ENCODE measurements at regions not wholly inside any gene's neighbourhood (a gene's known extent, or its start where the extent isn't known, plus 50 kb on each side); places are given as distances from the start of the nearest gene placed in this dataset.

- Histone ChIP-seq H3K4me1 (ENCODE audit: control insufficient read depth in 1 of 2, low read depth in 2 of 2) (no peaks in the 10 kb centered on the region), H3K36me3 (no peaks in the 10 kb centered on the region), H3K27ac (no peak overlapping the region), H3K9me3 (no peaks in the 10 kb centered on the region), H3K4me3 (no peak overlapping the region), H3K27me3 (replicated peaks; ENCODE audit: insufficient read depth) (no peaks in the 10 kb centered on the region)
- DNase-seq (ENCODE audit: low spot score) = no peak
- no peak for ATAC-seq (ENCODE audit: insufficient number of reproducible peaks, low FRiP score, low read depth)
- TF ChIP-seq CTCF (IDR thresholded peaks at IDR 0.05) = no peak
Measured at GRCh38 chr1:38370716-38371504, 324.3 kb upstream of the POU3F1 start.

GRCh38 chr1:38365242-38365641 is 318.6 kb upstream of the POU3F1 start:
- no peaks in the 10 kb centered on the region for H3K36me3 ChIP-seq
- TF ChIP-seq CTCF (IDR thresholded peaks at IDR 0.05) = no peak
- no peaks in the 10 kb centered on the region for H3K4me1 ChIP-seq (ENCODE audit: control insufficient read depth in 1 of 2, low read depth in 2 of 2)
- H3K4me3 ChIP-seq = no peak overlapping the region
- H3K27ac ChIP-seq = no peak overlapping the region
- no peak for ATAC-seq (ENCODE audit: insufficient number of reproducible peaks, low FRiP score, low read depth)
- H3K9me3 ChIP-seq = no peaks in the 10 kb centered on the region
- DNase-seq (ENCODE audit: low spot score) = no peak
- H3K27me3 ChIP-seq (replicated peaks; ENCODE audit: insufficient read depth) = no peaks in the 10 kb centered on the region

GRCh38 chr1:38361566-38361965 is 315.0 kb upstream of the POU3F1 start:
- no peaks in the 10 kb centered on the region for H3K36me3 ChIP-seq
- H3K27ac ChIP-seq = no peak overlapping the region
- no peaks in the 10 kb centered on the region for H3K4me1 ChIP-seq (ENCODE audit: control insufficient read depth in 1 of 2, low read depth in 2 of 2)
- no peak for TF ChIP-seq CTCF (IDR thresholded peaks at IDR 0.05)
- no peaks in the 10 kb centered on the region for H3K9me3 ChIP-seq
- H3K27me3 ChIP-seq (replicated peaks; ENCODE audit: insufficient read depth) = no peaks in the 10 kb centered on the region
- no peak overlapping the region for H3K4me3 ChIP-seq
- no peak for DNase-seq (ENCODE audit: low spot score)
- ATAC-seq (ENCODE audit: insufficient number of reproducible peaks, low FRiP score, low read depth) = no peak

GRCh38 chr1:38360807-38361206 is 314.2 kb upstream of the POU3F1 start:
- H3K27me3 ChIP-seq (replicated peaks; ENCODE audit: insufficient read depth) = no peaks in the 10 kb centered on the region
- H3K4me1 ChIP-seq (ENCODE audit: control insufficient read depth in 1 of 2, low read depth in 2 of 2) = no peaks in the 10 kb centered on the region
- no peak overlapping the region for H3K27ac ChIP-seq
- H3K4me3 ChIP-seq = no peak overlapping the region
- DNase-seq (ENCODE audit: low spot score) = no peak
- ATAC-seq (ENCODE audit: insufficient number of reproducible peaks, low FRiP score, low read depth) = no peak
- H3K36me3 ChIP-seq = no peaks in the 10 kb centered on the region
- no peaks in the 10 kb centered on the region for H3K9me3 ChIP-seq
- no peak for TF ChIP-seq CTCF (IDR thresholded peaks at IDR 0.05)

- H3K27ac ChIP-seq = no peak overlapping the region
- no peak overlapping the region for H3K4me3 ChIP-seq
- no peaks in the 10 kb centered on the region for H3K9me3 ChIP-seq
- no peak for DNase-seq (ENCODE audit: low spot score)
- no peaks in the 10 kb centered on the region for H3K36me3 ChIP-seq
- H3K27me3 ChIP-seq (replicated peaks; ENCODE audit: insufficient read depth) = no peaks in the 10 kb centered on the region
- no peaks in the 10 kb centered on the region for H3K4me1 ChIP-seq (ENCODE audit: control insufficient read depth in 1 of 2, low read depth in 2 of 2)
- ATAC-seq (ENCODE audit: insufficient number of reproducible peaks, low FRiP score, low read depth) = no peak
- no peak for TF ChIP-seq CTCF (IDR thresholded peaks at IDR 0.05)
Measured at GRCh38 chr1:38353956-38354355, 307.4 kb upstream of the POU3F1 start.

Measured in thoracic aorta (tissue), 2 donors.